GM21717 (cell line): ENCODE measurements at regions not wholly inside any gene's neighbourhood (a gene's known extent, or its start where the extent isn't known, plus 50 kb on each side); places are given as distances from the start of the nearest gene placed in this dataset.
"Not testable (repeated sequence)": the region's sequence is repeated elsewhere in the genome, so short reads cannot be mapped to it uniquely, and the experiment has no call there.

Experiments used
- ATAC-seq: cut with Tn5 transposase; IDR thresholded peaks from one replicate; pipeline ENCODE4 v1.9.1; 2021; ENCODE audit warnings: mild to moderate bottlenecking, moderate library complexity; ENCODE audit not compliant: unreplicated experiment

DNA sequence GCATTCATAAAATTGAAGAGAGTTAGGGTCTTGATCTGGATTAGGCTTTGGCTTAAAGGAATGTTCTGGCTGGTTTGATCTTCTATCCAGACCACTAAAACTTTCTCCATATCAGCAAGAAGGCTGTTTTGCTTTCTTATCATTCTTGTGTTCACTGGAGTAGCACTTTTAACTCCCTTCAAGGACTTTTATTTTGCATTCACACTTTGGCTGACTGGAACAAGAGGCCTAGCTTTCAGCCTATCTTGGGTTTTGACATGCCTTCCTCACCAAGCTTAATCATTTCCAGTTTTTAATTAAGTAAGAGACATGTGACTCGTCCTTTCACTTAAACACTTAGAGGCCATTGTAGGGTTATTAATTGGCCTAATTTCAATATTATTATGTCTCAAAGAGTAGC is 190.3 kb downstream of the RAB11FIP2 start:
- not testable (repeated sequence) for ATAC-seq

DNA sequence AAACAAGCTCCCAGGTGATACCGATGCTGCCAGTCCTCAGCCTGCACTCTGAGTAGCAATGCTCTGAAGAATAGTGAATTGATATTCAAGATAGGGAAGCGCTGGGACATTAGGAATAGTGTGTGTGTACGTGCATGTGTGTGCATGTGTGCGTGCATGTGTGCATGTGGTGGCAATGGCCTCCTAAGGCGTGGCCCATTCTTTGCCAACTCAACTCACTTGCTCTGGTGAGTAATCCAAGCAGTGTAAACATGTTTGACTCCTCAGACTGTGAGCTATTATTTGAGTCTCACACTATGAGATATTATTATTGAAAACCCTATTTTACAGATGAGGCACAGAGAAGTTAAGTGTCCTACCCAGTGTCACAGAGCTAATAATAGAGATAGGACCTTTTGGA is 186.6 kb downstream of the RAB11FIP2 start:
- no peak for ATAC-seq

GRCh38 chr10:117860823-117861222 is 185.9 kb downstream of the RAB11FIP2 start:
- ATAC-seq, result no peak

GRCh38 chr10:117861329-117861728 is 185.4 kb downstream of the RAB11FIP2 start:
- ATAC-seq, result no peak

DNA sequence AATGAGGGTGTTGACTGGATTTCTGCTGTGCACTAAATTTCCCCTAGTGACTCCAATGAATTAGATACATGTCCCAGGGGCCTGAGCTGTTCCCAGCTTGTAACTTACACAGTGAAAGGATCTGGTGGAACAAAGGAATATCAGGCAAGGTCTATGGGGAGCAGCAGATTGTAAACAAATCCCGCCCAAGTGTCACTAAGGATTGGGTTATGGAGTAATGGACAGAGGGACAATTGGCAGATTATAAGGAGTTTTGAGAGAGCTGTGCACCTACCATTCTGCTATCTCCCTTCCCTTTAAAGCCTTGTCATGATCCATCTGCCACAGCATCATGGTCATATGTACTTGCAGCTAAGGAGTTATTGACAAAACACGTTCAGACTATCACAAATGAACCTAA is 183.0 kb downstream of the RAB11FIP2 start:
- ATAC-seq, result no peak

GRCh38 chr10:117865945-117866344 is 180.8 kb downstream of the RAB11FIP2 start:
- ATAC-seq, result no peak

- no peak for ATAC-seq
Measured at GRCh38 chr10:117868151-117868550, 178.6 kb downstream of the RAB11FIP2 start.

DNA sequence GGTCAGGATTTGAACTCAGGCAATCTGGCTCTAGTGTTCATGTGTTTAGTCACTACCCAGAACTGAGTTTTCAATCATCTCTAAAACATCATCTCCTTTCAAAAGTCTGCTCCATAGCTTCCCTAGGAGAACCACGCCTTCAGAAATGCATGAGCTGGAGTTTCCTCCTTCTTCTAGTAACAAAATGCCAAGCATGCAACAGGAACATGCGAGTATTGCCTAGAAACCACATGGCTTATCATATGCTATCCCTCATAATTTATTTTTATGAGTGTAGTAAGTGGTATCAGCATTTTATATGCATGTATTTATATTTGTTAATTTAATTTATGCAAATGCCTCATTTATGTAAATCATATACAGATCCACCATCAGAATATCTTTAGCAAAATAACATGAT is 170.9 kb downstream of the RAB11FIP2 start:
- ATAC-seq, result no peak

DNA sequence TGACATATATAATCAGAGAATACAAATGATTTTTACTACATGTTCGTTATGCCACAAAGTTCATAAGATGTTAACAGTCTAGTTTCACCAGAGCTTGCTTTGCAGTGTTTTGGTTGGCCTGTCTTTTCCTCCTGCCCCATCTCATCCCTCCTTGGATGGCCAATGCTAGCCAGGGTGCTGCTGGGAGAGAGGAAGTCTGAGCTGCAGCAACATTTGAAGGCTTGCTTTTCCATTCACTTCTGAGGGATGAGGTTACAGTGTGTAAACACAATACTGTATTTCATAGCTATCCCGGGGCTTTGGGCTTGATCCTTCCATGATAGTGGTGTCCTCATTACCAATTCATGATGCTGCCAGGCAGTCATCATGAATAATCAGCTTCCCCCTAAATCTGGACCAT is 170.5 kb downstream of the RAB11FIP2 start:
- no peak for ATAC-seq

- no peak for ATAC-seq
Measured at GRCh38 chr10:117878626-117879025, 168.1 kb downstream of the RAB11FIP2 start.

GRCh38 chr10:117884093-117884492 is 162.6 kb downstream of the RAB11FIP2 start:
- ATAC-seq, result no peak

DNA sequence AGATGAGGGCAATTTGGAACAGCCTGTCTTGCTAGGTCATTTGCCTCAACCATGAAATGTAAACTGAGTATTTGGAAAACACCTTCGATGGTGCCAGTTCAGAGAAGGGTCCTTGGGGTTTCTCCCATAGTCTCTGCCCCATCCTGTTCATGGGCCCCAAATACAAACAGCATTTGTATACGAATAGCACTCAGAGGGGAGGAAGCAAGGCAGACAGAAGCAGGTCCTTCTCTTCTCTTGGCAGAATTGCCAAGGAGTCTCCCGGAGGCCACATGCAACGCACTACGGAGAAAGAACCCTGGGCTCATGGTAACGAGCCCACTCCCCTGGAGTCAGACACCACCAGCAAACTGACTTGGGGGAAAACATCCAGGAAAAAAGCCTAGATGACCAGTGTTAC is 162.1 kb downstream of the RAB11FIP2 start:
- no peak for ATAC-seq

DNA sequence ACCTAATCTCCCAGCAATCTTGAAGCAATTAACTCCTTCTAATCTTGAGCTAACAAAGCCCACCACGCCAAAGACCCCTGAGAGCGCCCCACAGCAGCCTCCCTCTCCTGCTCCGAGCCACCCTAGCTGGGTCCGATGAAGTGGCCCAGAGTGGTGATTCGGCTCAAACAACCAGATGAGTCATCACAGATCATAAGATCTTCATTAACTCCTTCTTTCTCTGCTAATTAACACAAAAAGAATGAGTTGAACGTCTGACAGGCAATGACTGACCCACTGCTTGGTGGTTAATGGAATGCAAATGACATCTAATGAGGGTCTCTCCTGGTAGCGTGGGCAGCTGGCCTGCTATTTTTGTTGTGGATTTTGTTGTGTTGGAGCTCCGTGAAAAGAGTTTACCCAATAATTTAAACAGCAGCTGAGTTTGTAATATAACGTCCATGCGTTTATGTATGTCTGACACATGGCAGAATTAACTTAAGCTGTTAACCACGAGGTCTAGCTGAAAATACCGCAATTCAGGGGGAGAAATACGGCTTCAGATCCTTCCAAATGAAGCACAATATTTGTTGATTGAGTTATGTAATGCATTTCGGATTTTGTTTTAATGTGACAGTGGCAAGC is 161.4 kb downstream of the RAB11FIP2 start:
- no peak for ATAC-seq

DNA sequence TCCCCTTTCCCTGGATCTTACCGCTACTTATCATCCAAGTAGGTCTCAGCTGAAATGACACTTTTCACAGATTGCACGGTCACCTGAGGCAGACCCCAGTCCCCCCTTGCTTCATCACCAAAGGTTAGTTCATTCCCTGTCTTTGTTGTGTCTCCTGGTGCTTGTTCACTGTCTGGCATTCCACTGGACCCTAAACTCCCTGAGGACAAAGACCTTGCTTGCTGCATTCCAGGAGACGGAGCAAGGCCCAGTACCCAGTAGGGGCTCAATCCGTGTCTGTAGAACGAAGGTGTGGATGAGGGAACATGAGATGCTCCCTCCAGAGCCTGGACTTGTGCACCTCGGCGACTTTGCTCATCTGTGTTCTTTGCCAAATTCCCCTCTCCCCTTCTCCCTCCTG is 160.0 kb downstream of the RAB11FIP2 start:
- ATAC-seq, result no peak

GRCh38 chr10:117889664-117890063 is 157.1 kb downstream of the RAB11FIP2 start:
- no peak for ATAC-seq

GRCh38 chr10:117892681-117893220 is 154.0 kb downstream of the RAB11FIP2 start:
- no peak for ATAC-seq

GRCh38 chr10:117894339-117894738 is 152.4 kb downstream of the RAB11FIP2 start:
- no peak for ATAC-seq

- no peak for ATAC-seq
Measured at GRCh38 chr10:117896517-117896916, 150.2 kb downstream of the RAB11FIP2 start.

DNA sequence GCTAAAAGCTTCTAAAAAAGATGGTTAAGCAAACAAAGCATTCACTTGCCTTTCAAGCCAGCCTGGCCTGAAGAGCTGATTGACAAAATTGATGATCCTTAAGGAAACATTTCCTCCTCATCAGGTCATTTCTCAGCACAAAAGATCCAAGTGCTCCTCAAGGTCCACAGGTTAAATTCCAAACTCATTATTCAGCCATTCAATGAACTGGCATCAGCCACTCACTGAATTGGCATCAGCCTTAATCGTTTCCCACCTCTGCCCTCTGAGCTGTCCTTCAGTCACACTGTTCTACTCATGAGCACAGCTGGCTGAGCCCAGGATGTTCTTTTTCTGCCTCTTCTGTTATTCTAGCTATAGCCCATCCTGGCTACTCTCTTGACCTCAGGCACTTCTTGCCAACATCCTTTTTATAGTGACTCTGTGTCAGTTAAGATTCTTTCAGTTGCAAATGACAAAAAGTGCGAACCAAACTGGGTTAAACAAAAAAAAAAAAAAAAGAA is 147.5 kb downstream of the RAB11FIP2 start:
- no peak for ATAC-seq

- ATAC-seq, result no peak
Measured at GRCh38 chr10:117900280-117900679, 146.5 kb downstream of the RAB11FIP2 start.

DNA sequence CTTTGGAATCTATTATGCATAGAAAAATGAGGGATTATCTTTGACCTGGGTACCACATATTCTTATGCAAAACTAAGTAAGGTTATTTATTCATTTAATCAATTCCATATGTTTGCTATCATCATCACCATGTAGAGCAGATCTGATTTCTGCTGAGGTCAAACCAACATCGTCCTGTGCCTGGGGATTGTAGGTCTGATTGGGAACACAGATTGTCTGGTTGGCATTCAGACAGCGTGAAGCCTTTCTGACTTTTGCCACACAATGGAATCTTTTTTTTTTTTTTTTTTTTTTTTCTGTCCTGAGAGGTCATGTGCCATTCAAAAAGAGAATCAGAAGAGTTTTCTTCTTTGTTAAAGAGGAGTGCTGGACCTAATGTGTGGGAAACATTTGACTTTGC is 142.9 kb downstream of the RAB11FIP2 start:
- ATAC-seq, result no peak

DNA sequence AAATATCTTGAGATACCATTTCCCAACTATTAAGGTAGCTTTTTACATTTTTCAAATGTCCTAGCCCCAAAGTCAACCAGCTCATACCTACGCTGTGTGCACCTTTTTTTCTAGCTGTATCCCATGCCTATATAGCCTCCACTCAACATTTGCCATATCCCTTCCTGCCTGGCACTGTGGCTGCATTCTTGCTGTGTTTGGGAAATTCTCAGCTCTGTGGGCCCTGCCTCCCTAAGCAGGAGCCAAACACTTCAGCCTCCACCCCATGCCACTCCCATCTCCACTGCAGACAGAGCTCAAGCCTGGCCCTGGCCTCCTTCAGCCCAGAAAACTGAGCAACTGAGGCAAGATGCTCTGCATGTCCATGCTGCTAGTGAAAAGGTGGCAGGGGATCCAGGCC is 141.3 kb downstream of the RAB11FIP2 start:
- ATAC-seq, result no peak

DNA sequence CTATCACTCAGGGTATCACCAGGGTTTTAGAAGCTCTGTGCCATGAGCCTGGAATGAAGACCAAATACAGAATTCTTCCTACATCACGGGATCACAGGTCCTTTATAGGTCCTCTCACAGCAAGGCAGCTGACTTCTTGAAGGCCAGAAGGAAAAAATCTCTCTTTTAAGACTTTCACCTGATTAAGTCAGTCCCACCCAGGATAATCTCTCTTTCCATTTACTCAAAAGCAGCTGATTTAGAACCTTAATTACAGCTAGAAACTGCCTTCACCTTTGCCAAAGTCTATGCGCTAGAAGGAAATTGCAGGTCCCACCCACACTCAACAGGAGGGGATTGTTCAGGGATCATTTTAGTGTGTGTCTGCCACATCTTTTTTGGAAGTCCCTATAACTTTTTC is 135.1 kb downstream of the RAB11FIP2 start:
- ATAC-seq, result no peak
